HG03469 (cell line): ENCODE measurements at regions not wholly inside any gene's neighbourhood (a gene's known extent, or its start where the extent isn't known, plus 50 kb on each side); places are given as distances from the start of the nearest gene placed in this dataset.

Experiments
- ATAC-seq: cut with Tn5 transposase; IDR thresholded peaks from one replicate; pipeline ENCODE4 v1.9.1; 2021; ENCODE audit warnings: mild to moderate bottlenecking, moderate library complexity, moderate number of reproducible peaks; ENCODE audit not compliant: unreplicated experiment

DNA sequence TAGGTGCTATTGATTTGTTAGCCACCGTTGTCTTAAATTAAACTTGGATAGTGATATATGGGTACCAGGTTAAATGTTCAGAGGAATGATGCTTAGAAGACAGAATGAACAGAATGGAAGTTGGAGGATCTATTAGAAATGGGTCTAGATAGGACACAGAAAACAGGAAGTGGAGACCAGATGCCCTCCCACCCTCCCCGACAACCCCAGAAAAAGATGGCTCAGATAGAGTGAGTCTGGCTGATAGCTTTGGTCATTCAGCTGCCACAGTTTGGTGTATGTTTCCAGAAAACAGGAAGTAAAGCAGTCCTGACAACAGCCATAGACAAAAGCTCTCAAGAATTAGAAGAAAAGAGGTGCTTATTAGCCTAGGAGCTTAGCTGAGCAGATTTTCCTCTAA lies 71.5 kb upstream of the DSG1 start:
- no peak for ATAC-seq

- ATAC-seq: no peak
Measured at GRCh38 chr18:31247574-31248199, 70.3 kb upstream of the DSG1 start.

GRCh38 chr18:31248783-31249521 lies 69.0 kb upstream of the DSG1 start:
- ATAC-seq: no peak

DNA sequence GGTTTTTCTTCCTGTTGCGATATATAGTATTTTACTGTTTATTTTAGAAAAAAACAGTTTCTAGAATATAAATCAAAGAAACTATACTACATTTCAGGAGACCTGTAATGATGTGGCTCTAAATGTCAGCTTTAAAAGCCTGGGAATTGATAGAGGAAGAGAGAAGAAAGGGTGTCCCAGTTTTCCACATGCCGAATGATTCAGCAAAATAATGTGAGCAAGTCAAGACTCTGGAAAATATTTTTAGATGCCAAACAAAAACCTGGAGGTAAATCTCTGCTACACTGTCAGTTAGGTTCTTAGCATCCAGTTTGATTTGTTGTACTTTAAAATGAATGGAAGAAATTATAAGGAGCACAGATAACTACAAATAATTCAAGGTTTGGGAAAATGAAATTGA lies 67.1 kb upstream of the DSG1 start:
- no peak for ATAC-seq

- no peak for ATAC-seq
Measured at GRCh38 chr18:31252522-31252921, 65.4 kb upstream of the DSG1 start.

GRCh38 chr18:31255953-31256352 lies 62.0 kb upstream of the DSG1 start:
- ATAC-seq: no peak

- ATAC-seq: no peak
Measured at GRCh38 chr18:31258789-31259188, 59.2 kb upstream of the DSG1 start.

- ATAC-seq: no peak
Measured at GRCh38 chr18:31261792-31262582, 56.0 kb upstream of the DSG1 start.

GRCh38 chr18:31267823-31268481 lies 50.0 kb upstream of the DSG1 start:
- ATAC-seq: peak; percentile 55
